WERI-Rb-1 (cell line): ENCODE measurements at regions not wholly inside any gene's neighbourhood (a gene's known extent, or its start where the extent isn't known, plus 50 kb on each side); places are given as distances from the start of the nearest gene placed in this dataset.

ENCODE experiments used
- DNase-seq: peaks from one replicate; pipeline ENCODE4 v3.0.0-alpha.2; 2020
- H3K27ac ChIP-seq: fragments of 250-450 bp; sonication (Bioruptor Pico); 2 replicates; pipeline ENCODE4 v1.5.1; 2020; ENCODE audit warnings: mild to moderate bottlenecking, moderate library complexity
- H3K27me3 ChIP-seq: fragments of 250-450 bp; sonication (Bioruptor Pico); 2 replicates; pipeline ENCODE4 v1.5.1; 2021; ENCODE audit warnings: mild to moderate bottlenecking, low read depth, moderate library complexity; ENCODE audit not compliant: insufficient read depth, severe bottlenecking
- H3K36me3 ChIP-seq: fragments of 250-450 bp; sonication (Bioruptor Pico); 2 replicates; pipeline ENCODE4 v1.5.1; 2020; ENCODE audit warnings: mild to moderate bottlenecking, moderate library complexity
- H3K4me3 ChIP-seq: 2 replicates; pipeline ENCODE4 v1.5.1; 2011; ENCODE audit warnings: low read depth, mild to moderate bottlenecking, control low read depth, low read length
- H3K9me3 ChIP-seq: fragments of 250-450 bp; sonication (Bioruptor Pico); 2 replicates; pipeline ENCODE4 v1.5.1; 2021; ENCODE audit warnings: mild to moderate bottlenecking, moderate library complexity; ENCODE audit not compliant: severe bottlenecking
- CTCF ChIP-seq: IDR thresholded peaks from 2 replicates; pipeline ENCODE4 v1.5.1; 2011; ENCODE audit warnings: low read depth, mild to moderate bottlenecking, control low read depth, inconsistent platforms, low read length

GRCh38 chr2:220347626-220348025 lies 720.2 kb downstream of the SLC4A3 start:
- DNase-seq: no peak
- H3K36me3 ChIP-seq: no peaks in the 10 kb centered on the region
- H3K9me3 ChIP-seq: no peaks in the 10 kb centered on the region
- H3K4me3 ChIP-seq: no peak overlapping the region
- TF ChIP-seq CTCF: no peak
- H3K27me3 ChIP-seq: no peaks in the 10 kb centered on the region
- H3K27ac ChIP-seq: no peak overlapping the region

- no peaks in the 10 kb centered on the region for H3K9me3 ChIP-seq
- H3K27me3 ChIP-seq: no peaks in the 10 kb centered on the region
- DNase-seq: no peak
- TF ChIP-seq CTCF: no peak
- no peak overlapping the region for H3K4me3 ChIP-seq
- H3K36me3 ChIP-seq: no peaks in the 10 kb centered on the region
- H3K27ac ChIP-seq: no peak overlapping the region
These were observed 720.8 kb downstream of the SLC4A3 start for GRCh38 chr2:220348206-220348605.

GRCh38 chr2:220353897-220354296 lies 726.5 kb downstream of the SLC4A3 start:
- Histone ChIP-seq H3K36me3 (no peaks in the 10 kb centered on the region), H3K27ac (no peak overlapping the region), H3K27me3 (no peaks in the 10 kb centered on the region), H3K9me3 (no peaks in the 10 kb centered on the region), H3K4me3 (no peak overlapping the region)
- no peak for TF ChIP-seq CTCF
- no peak for DNase-seq

- no peak for DNase-seq
- no peak for TF ChIP-seq CTCF
- no peaks in the 10 kb centered on the region for H3K9me3 ChIP-seq
- no peak overlapping the region for H3K4me3 ChIP-seq
- H3K27me3 ChIP-seq: no peaks in the 10 kb centered on the region
- H3K27ac ChIP-seq: no peak overlapping the region
- no peaks in the 10 kb centered on the region for H3K36me3 ChIP-seq
These were observed 728.6 kb downstream of the SLC4A3 start for GRCh38 chr2:220356076-220356475.

- TF ChIP-seq CTCF: no peak
- no peak for DNase-seq
- H3K4me3 ChIP-seq: no peak overlapping the region
- H3K9me3 ChIP-seq: peaks cover 2% of the 10 kb centered on the region
- no peaks in the 10 kb centered on the region for H3K36me3 ChIP-seq
- H3K27me3 ChIP-seq: no peaks in the 10 kb centered on the region
- H3K27ac ChIP-seq: no peak overlapping the region
These were observed 737.6 kb downstream of the SLC4A3 start for GRCh38 chr2:220365023-220365422.

GRCh38 chr2:220366765-220367164 lies 739.3 kb downstream of the SLC4A3 start:
- no peak overlapping the region for H3K4me3 ChIP-seq
- no peak overlapping the region for H3K27ac ChIP-seq
- H3K36me3 ChIP-seq: no peaks in the 10 kb centered on the region
- TF ChIP-seq CTCF: no peak
- H3K9me3 ChIP-seq: peaks cover 2% of the 10 kb centered on the region
- H3K27me3 ChIP-seq: no peaks in the 10 kb centered on the region
- no peak for DNase-seq
